Stomach (tissue), 8 donors: ENCODE measurements at regions not wholly inside any gene's neighbourhood (a gene's known extent, or its start where the extent isn't known, plus 50 kb on each side); places are given as distances from the start of the nearest gene placed in this dataset.
"Not testable (repeated sequence)": the region's sequence is repeated elsewhere in the genome, so short reads cannot be mapped to it uniquely, and the experiment has no call there.

Experiments
- DNase-seq, 2 donors: peaks; one replicate each; pipeline versions ENCODE4 v3.0.0 to v3.0.0-alpha.2; 2013 to 2019
- H3K27ac ChIP-seq, 5 donors: fragments of 200-600 bp in 4 of 5; sonication (generic) in 4 of 5; one replicate each; pipeline ENCODE4 v1.5.1; 2013 to 2019; ENCODE audit warnings: mild to moderate bottlenecking in 1 of 5, moderate library complexity in 1 of 5
- H3K27me3 ChIP-seq, 3 donors: fragments of 200-600 bp; sonication (generic); one replicate each; pipeline ENCODE4 v1.5.1; 2017 to 2019; ENCODE audit warnings: mixed run types in 1 of 3
- H3K36me3 ChIP-seq, 4 donors: fragments of 200-600 bp; sonication (generic); 1 replicate in 3 of 4; 2 replicates in 1 of 4; pipeline ENCODE4 v1.5.1; 2016 to 2019
- H3K4me1 ChIP-seq, 4 donors: fragments of 200-600 bp; sonication (generic); one replicate each; pipeline ENCODE4 v1.5.1; 2016 to 2019
- H3K4me3 ChIP-seq, 4 donors: fragments of 200-600 bp; sonication (generic) in 3 of 4; one replicate each; pipeline ENCODE4 v1.5.1; 2016 to 2019; ENCODE audit warnings: mild to moderate bottlenecking in 1 of 4
- H3K9me3 ChIP-seq, 4 donors: fragments of 200-600 bp; sonication (generic); one replicate each; pipeline ENCODE4 v1.5.1; 2016 to 2019
- EP300 ChIP-seq: sonication (generic); formaldehyde crosslinking; IDR thresholded peaks from one replicate; pipeline ENCODE4 v1.6.1; 2017; ENCODE audit warnings: antibody characterized with exemption
- POLR2A ChIP-seq, 4 donors: fragments of 450-650 bp; IDR thresholded peaks; one replicate each; pipeline ENCODE4 v1.6.1; 2016; ENCODE audit warnings: antibody characterized with exemption in 4 of 4, control low read depth in 2 of 4, mild to moderate bottlenecking in 1 of 4, moderate library complexity in 1 of 4
- POLR2AphosphoS5 ChIP-seq, 3 donors: sonication (generic); formaldehyde crosslinking; IDR thresholded peaks; one replicate each; pipeline ENCODE4 v1.6.1; 2016; ENCODE audit warnings: antibody characterized with exemption in 3 of 3
- WGBS, 5 donors: extraction: QIAGEN DNeasy Blood & Tissue Kit in 3 of 5; methylation state at CpG; one replicate each; pipeline versions ENCODE4 v1.1.5 to v1.1.7; 2013 to 2018; 5-methylcytosine and 5-hydroxymethylcytosine counted together
- intact Hi-C: fragments of 100-400 bp; cut with DNase I; formaldehyde crosslinking; loops from one replicate; pipeline ENCODE4 v1.15.1; 2023; ENCODE audit warnings: low total_unique reads
- TF ChIP-seq, protein P1 (sequence below), 7 experiments: fragments of 450-650 bp in 4 of 7; fragments of 200-600 bp in 3 of 7; sonication (generic) in 3 of 7; IDR thresholded peaks; one replicate each; pipeline ENCODE4 v1.5.1; 2016 to 2019; ENCODE audit warnings: antibody characterized with exemption in 7 of 7, control low read depth in 2 of 7, mild to moderate bottlenecking in 1 of 7
- donor health status: healthy with polysubstance abuse.
- donor health status: Bipolar disorder and iron deficiency.
- donor health status: healthy.

DNA sequence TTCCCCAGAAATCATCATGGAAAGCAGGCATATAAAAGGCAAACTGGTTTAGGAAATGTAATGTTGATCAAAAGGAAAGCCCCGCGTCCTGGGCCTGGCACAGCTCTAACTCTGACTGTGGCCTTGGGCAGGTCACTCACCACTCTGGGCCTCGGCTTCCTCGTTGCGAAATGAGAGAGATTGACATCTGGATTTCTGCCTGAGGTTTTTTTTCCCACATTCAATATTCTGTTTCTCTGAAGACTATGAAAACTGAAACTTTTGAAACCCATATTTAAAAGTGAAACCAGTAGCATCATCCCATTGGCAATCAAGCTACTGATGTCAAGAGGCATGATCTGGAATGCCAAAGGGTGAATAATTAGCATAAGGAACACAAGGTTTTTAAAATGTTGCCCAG is 369.7 kb upstream of the NPVF start:
- Histone ChIP-seq H3K4me3 (no peak overlapping the region), H3K4me1 (no peaks in the 10 kb centered on the region), H3K27ac (no peak overlapping the region), H3K36me3 (peaks cover 0 to 15% (median 0%) of the 10 kb centered on the region in 4 donors), H3K27me3 (no peaks in the 10 kb centered on the region), H3K9me3 (no peaks in the 10 kb centered on the region)
- 53 to 64% (median 62%) methylated on average over 5 of the region's 5 CpGs for WGBS, 5 donors
- TF ChIP-seq, protein P1, sequence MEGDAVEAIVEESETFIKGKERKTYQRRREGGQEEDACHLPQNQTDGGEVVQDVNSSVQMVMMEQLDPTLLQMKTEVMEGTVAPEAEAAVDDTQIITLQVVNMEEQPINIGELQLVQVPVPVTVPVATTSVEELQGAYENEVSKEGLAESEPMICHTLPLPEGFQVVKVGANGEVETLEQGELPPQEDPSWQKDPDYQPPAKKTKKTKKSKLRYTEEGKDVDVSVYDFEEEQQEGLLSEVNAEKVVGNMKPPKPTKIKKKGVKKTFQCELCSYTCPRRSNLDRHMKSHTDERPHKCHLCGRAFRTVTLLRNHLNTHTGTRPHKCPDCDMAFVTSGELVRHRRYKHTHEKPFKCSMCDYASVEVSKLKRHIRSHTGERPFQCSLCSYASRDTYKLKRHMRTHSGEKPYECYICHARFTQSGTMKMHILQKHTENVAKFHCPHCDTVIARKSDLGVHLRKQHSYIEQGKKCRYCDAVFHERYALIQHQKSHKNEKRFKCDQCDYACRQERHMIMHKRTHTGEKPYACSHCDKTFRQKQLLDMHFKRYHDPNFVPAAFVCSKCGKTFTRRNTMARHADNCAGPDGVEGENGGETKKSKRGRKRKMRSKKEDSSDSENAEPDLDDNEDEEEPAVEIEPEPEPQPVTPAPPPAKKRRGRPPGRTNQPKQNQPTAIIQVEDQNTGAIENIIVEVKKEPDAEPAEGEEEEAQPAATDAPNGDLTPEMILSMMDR (IDR thresholded peaks at IDR 0.05), result no peak
- no peak for TF ChIP-seq POLR2AphosphoS5 (IDR thresholded peaks at IDR 0.05)
- no peak for TF ChIP-seq EP300
- TF ChIP-seq POLR2A (IDR thresholded peaks at IDR 0.05), result no peak
- DNase-seq, result no peak
- intact Hi-C loops, result no loop called here

GRCh38 chr7:25598765-25599164 is 370.5 kb upstream of the NPVF start:
- Histone ChIP-seq H3K4me1 (no peaks in the 10 kb centered on the region), H3K27ac (no peak overlapping the region), H3K27me3 (no peaks in the 10 kb centered on the region), H3K36me3 (peaks cover 0 to 11% (median 0%) of the 10 kb centered on the region in 4 donors), H3K9me3 (no peaks in the 10 kb centered on the region), H3K4me3 (no peak overlapping the region)
- 87 to 96% (median 94%) methylated on average over 5 of the region's 5 CpGs for WGBS, 5 donors
- TF ChIP-seq POLR2AphosphoS5 (IDR thresholded peaks at IDR 0.05) (no peak), EP300 (no peak), POLR2A (IDR thresholded peaks at IDR 0.05) (no peak)
- TF ChIP-seq, protein P1 (IDR thresholded peaks at IDR 0.05), result no peak
- DNase-seq, result no peak
- intact Hi-C loops, result no loop called here

GRCh38 chr7:25600262-25600920 is 372.1 kb upstream of the NPVF start:
- TF ChIP-seq POLR2AphosphoS5 (IDR thresholded peaks at IDR 0.05) (no peak), EP300 (no peak), POLR2A (IDR thresholded peaks at IDR 0.05) (no peak)
- TF ChIP-seq, protein P1 (IDR thresholded peaks at IDR 0.05), result no peak
- H3K9me3 ChIP-seq, result no peaks in the 10 kb centered on the region
- H3K4me3 ChIP-seq, result no peak overlapping the region
- intact Hi-C loops, result no loop called here
- WGBS, 5 donors, result 67 to 78% (median 75%) methylated on average over 3 of the region's 3 CpGs
- no peaks in the 10 kb centered on the region for H3K4me1 ChIP-seq
- no peak for DNase-seq
- no peak overlapping the region for H3K27ac ChIP-seq
- H3K27me3 ChIP-seq, result no peaks in the 10 kb centered on the region
- no peaks in the 10 kb centered on the region for H3K36me3 ChIP-seq

DNA sequence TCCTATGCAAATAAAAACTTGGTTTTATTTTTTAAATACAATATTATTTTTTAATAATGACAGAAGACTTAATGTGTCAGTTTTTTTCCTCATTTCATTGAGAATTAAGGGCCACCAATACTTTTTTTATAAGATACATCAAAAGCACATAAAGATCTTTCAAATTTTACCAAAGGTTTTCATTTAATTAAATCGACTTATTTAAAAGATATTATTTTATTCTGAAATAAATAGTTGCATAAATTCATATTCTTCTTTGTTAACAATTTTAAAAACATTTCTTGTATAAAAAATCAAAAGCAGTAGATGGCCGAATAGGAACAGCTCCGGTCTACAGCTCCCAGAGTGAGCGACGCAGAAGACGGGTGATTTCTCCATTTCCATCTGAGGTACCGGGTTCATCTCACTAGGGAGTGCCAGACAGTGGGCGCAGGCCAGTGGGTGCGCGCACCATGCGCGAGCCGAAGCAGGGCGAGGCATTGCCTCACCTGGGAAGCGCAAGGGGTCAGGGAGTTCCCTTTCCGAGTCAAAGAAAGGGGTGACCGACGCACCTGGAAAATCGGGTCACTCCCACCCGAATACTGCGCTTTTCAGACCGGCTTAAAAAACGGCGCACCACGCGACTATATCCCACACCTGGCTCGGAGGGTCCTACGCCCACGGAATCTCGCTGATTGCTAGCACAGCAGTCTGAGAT is 374.6 kb upstream of the NPVF start:
- H3K36me3 ChIP-seq, intact Hi-C loops, DNase-seq, H3K27me3 ChIP-seq, H3K9me3 ChIP-seq, H3K27ac ChIP-seq, H3K4me1 ChIP-seq: not testable (repeated sequence)
- 12 to 25% (median 13%) methylated on average over 15 to 29 of the region's 30 CpGs for WGBS, 5 donors
- peak overlapping the region; percentile 14 to 40 (median 32) for H3K4me3 ChIP-seq

- intact Hi-C loops, H3K9me3 ChIP-seq, DNase-seq, H3K27ac ChIP-seq, H3K36me3 ChIP-seq, H3K27me3 ChIP-seq, H3K4me1 ChIP-seq: not testable (repeated sequence)
- peak overlapping the region; percentile 14 to 40 (median 32) for H3K4me3 ChIP-seq
- WGBS, 5 donors, result 14 to 20% methylated on average over 1 of the region's 9 CpGs; no CpG with 5 or more reads in 3 of the 5 donors
Observed at GRCh38 chr7:25603427-25603740, 375.1 kb upstream of the NPVF start.
